PC-9 (cell line): ENCODE measurements at regions not wholly inside any gene's neighbourhood (a gene's known extent, or its start where the extent isn't known, plus 50 kb on each side); places are given as distances from the start of the nearest gene placed in this dataset.

Source experiments
- BruUV-seq: library from RNA; stranded (reverse); fragments of 400-500 nt; replicated peaks from 2 replicates; lab custom pipeline; 2021; lab: Mats Ljungman, UMichigan
- CTCF ChIA-PET: fragments of 300-600 bp; sonication (Branson Sonifier 250); formaldehyde crosslinking; loops from one replicate; lab custom pipeline; 2022; ENCODE audit warnings: antibody characterized with exemption; lab: Charles Lee
- POLR2A ChIA-PET: fragments of 300-600 bp; sonication (Branson Sonifier 250); formaldehyde crosslinking; loops from one replicate; lab custom pipeline; 2022; ENCODE audit warnings: antibody characterized with exemption; ENCODE audit not compliant: unreplicated experiment; lab: Charles Lee
- DNase-seq, 2 experiments: peaks; one replicate each; pipeline versions ENCODE4 v3.0.0 to v3.0.0-alpha.2; 2015 to 2022; ENCODE audit warnings: mixed read lengths in 1 of 2
- H2AFZ ChIP-seq: fragments of 200-600 bp; sonication (generic); 2 replicates; pipeline ENCODE4 v1.8.1; 2017; ENCODE audit warnings: antibody characterized with exemption
- H3F3A ChIP-seq: fragments of 200-600 bp; sonication (generic); 2 replicates; pipeline ENCODE4 v1.8.1; 2017; ENCODE audit warnings: antibody characterized with exemption, mild to moderate bottlenecking, low read depth; ENCODE audit not compliant: insufficient read depth
- H3K27ac ChIP-seq: fragments of 200-600 bp; sonication (generic); 2 replicates; pipeline ENCODE4 v1.6.1; 2016; ENCODE audit warnings: mixed run types
- H3K27me3 ChIP-seq: fragments of 200-600 bp; sonication (generic); 2 replicates; pipeline ENCODE4 v1.6.1; 2016; ENCODE audit warnings: low read depth, mixed run types; ENCODE audit not compliant: insufficient read depth
- H3K36me3 ChIP-seq: fragments of 200-600 bp; sonication (generic); 2 replicates; pipeline ENCODE4 v1.6.1; 2016; ENCODE audit warnings: low read depth, mixed run types
- H3K4me1 ChIP-seq: fragments of 200-600 bp; sonication (generic); replicated peaks from 2 replicates; pipeline ENCODE4 v1.6.1; 2016; ENCODE audit warnings: mixed run types; ENCODE audit not compliant: insufficient read depth
- H3K4me2 ChIP-seq: fragments of 200-600 bp; sonication (generic); 2 replicates; pipeline ENCODE4 v1.6.1; 2017; ENCODE audit warnings: mixed run types
- H3K4me3 ChIP-seq: fragments of 200-600 bp; sonication (generic); 2 replicates; pipeline ENCODE4 v1.6.1; 2016; ENCODE audit warnings: mixed run types
- H3K79me2 ChIP-seq: fragments of 200-600 bp; sonication (generic); 2 replicates; pipeline ENCODE4 v1.6.1; 2017; ENCODE audit warnings: low read depth, mixed run types
- H3K9me2 ChIP-seq: fragments of 200-600 bp; sonication (generic); 2 replicates; pipeline ENCODE4 v1.8.1; 2017; ENCODE audit warnings: mild to moderate bottlenecking; ENCODE audit not compliant: insufficient read depth
- H3K9me3 ChIP-seq: fragments of 200-600 bp; sonication (generic); 2 replicates; pipeline ENCODE4 v1.8.1; 2016; ENCODE audit warnings: low read depth; ENCODE audit not compliant: insufficient read depth
- H4K20me1 ChIP-seq: fragments of 200-600 bp; sonication (generic); 2 replicates; pipeline ENCODE4 v1.8.1; 2017; ENCODE audit not compliant: insufficient read depth
- CTCF ChIP-seq: fragments of 200-600 bp; sonication (generic); conservative IDR thresholded peaks from 2 replicates; pipeline ENCODE4 v1.6.1; 2017; ENCODE audit warnings: mixed run types, antibody characterized with exemption, mild to moderate bottlenecking, moderate library complexity
- EZH2 ChIP-seq: fragments of 200-600 bp; sonication (generic); IDR thresholded peaks from 2 replicates; pipeline ENCODE4 v1.8.0; 2017; ENCODE audit warnings: antibody characterized with exemption, low read depth
- intact Hi-C: fragments of 100-400 bp; cut with micrococcal nuclease; formaldehyde crosslinking; loops from one replicate; pipeline ENCODE4 v1.10.0; 2022; ENCODE audit not compliant: unreplicated experiment

GRCh38 chr9:107925749-107926297, 436.3 kb upstream of the KLF4 start:
- no peak for TF ChIP-seq EZH2
- TF ChIP-seq CTCF = no peak
- Histone ChIP-seq H3K9me3 (no peaks in the 10 kb centered on the region), H3K27me3 (no peaks in the 10 kb centered on the region), H3K36me3 (no peaks in the 10 kb centered on the region), H4K20me1 (no peaks in the 10 kb centered on the region), H3K79me2 (no peaks in the 10 kb centered on the region), H3K4me3 (no peak overlapping the region), H3K27ac (no peak overlapping the region), H3K4me2 (no peak overlapping the region), H2AFZ (no peak overlapping the region), H3F3A (no peaks in the 10 kb centered on the region), H3K9me2 (no peaks in the 10 kb centered on the region), H3K4me1 (no peaks in the 10 kb centered on the region)
- no TSS peak for BruUV-seq
- ChIA-PET CTCF (no interaction called here), POLR2A (no interaction called here)
- no peak for DNase-seq
- intact Hi-C loops = no loop called here

- Histone ChIP-seq H3K36me3 (no peaks in the 10 kb centered on the region), H4K20me1 (no peaks in the 10 kb centered on the region), H3K9me3 (no peaks in the 10 kb centered on the region), H3K9me2 (no peaks in the 10 kb centered on the region), H3K27me3 (no peaks in the 10 kb centered on the region), H3K4me2 (no peak overlapping the region), H3K4me3 (no peak overlapping the region), H3K4me1 (no peaks in the 10 kb centered on the region), H3K27ac (no peak overlapping the region), H3F3A (no peaks in the 10 kb centered on the region), H3K79me2 (no peaks in the 10 kb centered on the region), H2AFZ (no peak overlapping the region)
- DNase-seq = no peak
- POLR2A ChIA-PET = interaction anchor here (0.7 kb wide), 1 partner anchor 136 kb away, joined by 5 read pairs; no protein-coding TSS in a partner anchor
- CTCF ChIA-PET = no interaction called here
- TF ChIP-seq EZH2 (no peak), CTCF (no peak)
- intact Hi-C loops = no loop called here
- BruUV-seq = no TSS peak
These were observed 432.7 kb upstream of the KLF4 start for GRCh38 chr9:107922260-107922659.

GRCh38 chr9:107919263-107919662, 429.7 kb upstream of the KLF4 start:
- Histone ChIP-seq H3K79me2 (no peaks in the 10 kb centered on the region), H3K4me2 (no peak overlapping the region), H4K20me1 (no peaks in the 10 kb centered on the region), H3K4me3 (no peak overlapping the region), H3K27me3 (no peaks in the 10 kb centered on the region), H3F3A (no peaks in the 10 kb centered on the region), H2AFZ (no peak overlapping the region), H3K4me1 (no peaks in the 10 kb centered on the region), H3K9me2 (no peaks in the 10 kb centered on the region), H3K9me3 (no peaks in the 10 kb centered on the region), H3K27ac (no peak overlapping the region), H3K36me3 (no peaks in the 10 kb centered on the region)
- TF ChIP-seq EZH2 = no peak
- TF ChIP-seq CTCF = no peak
- no peak for DNase-seq
- intact Hi-C loops = no loop called here
- ChIA-PET POLR2A (interaction anchor here (0.7 to 0.8 kb wide), 2 partner anchors 105 to 316 kb away, joined by 3 to 4 read pairs; no protein-coding TSS in a partner anchor), CTCF (no interaction called here)
- no TSS peak for BruUV-seq
